Activated CD8-positive, alpha-beta T cell treated with anti-CD3 and anti-CD28 coated beads for 36 hours (primary cell): ENCODE measurements at regions not wholly inside any gene's neighbourhood (a gene's known extent, or its start where the extent isn't known, plus 50 kb on each side); places are given as distances from the start of the nearest gene placed in this dataset.

Source experiments
- ATAC-seq: fragments of 200-7000 bp; cut with Tn5 transposase; one replicate; pipeline ENCODE4 v1.10.0; 2021; ENCODE audit warnings: mild to moderate bottlenecking, moderate library complexity
- CTCF ChIA-PET: fragments of 350-600 bp; sonication (Branson Sonifier 250); formaldehyde crosslinking; loops from one replicate; lab custom pipeline; 2021; ENCODE audit warnings: antibody characterized with exemption; lab: Charles Lee
- POLR2A ChIA-PET: fragments of 350-600 bp; sonication (Branson Sonifier 250); formaldehyde crosslinking; loops from one replicate; lab custom pipeline; 2021; ENCODE audit warnings: antibody characterized with exemption; lab: Charles Lee
- DNase-seq: peaks from one replicate; pipeline ENCODE4 v3.0.0-alpha.2; 2020
- H3K27ac Mint-ChIP-seq: one replicate; pipeline ENCODE4 v1.8.0; 2021; ENCODE audit warnings: mild to moderate bottlenecking, mixed read lengths
- H3K27me3 Mint-ChIP-seq: one replicate; pipeline ENCODE4 v1.8.0; 2021; ENCODE audit warnings: mixed read lengths
- H3K36me3 Mint-ChIP-seq: one replicate; pipeline ENCODE4 v1.8.0; 2021; ENCODE audit warnings: low read depth, mixed read lengths
- H3K4me1 Mint-ChIP-seq: one replicate; pipeline ENCODE4 v1.8.0; 2021; ENCODE audit warnings: low read depth, mixed read lengths
- H3K4me3 Mint-ChIP-seq: one replicate; pipeline ENCODE4 v1.8.0; 2021; ENCODE audit warnings: mild to moderate bottlenecking, moderate library complexity, mixed read lengths
- H3K9me3 Mint-ChIP-seq: one replicate; pipeline ENCODE4 v1.8.0; 2021; ENCODE audit warnings: mixed read lengths
- CTCF ChIP-seq: fragments of 200-600 bp; IDR thresholded peaks from one replicate; pipeline ENCODE4 v1.8.0; 2022; ENCODE audit warnings: antibody characterized with exemption, mild to moderate bottlenecking
- intact Hi-C: fragments of 100-400 bp; cut with micrococcal nuclease; formaldehyde crosslinking; loops from one replicate; pipeline ENCODE4 v1.10.0; 2022

- ChIA-PET CTCF (no interaction called here), POLR2A (no interaction called here)
- Mint-ChIP-seq H3K9me3 (peaks cover 2% of the 10 kb centered on the region), H3K4me1 (no peaks in the 10 kb centered on the region), H3K36me3 (no peaks in the 10 kb centered on the region), H3K4me3 (no peak overlapping the region), H3K27me3 (no peaks in the 10 kb centered on the region), H3K27ac (no peak overlapping the region)
- intact Hi-C loops, result no loop called here
- no peak for TF ChIP-seq CTCF
- no peak for ATAC-seq
- DNase-seq, result no peak
These were observed 1812.1 kb upstream of the ADGRL3 start for GRCh38 chr4:59387759-59388758.

GRCh38 chr4:59393780-59394179 lies 1806.3 kb upstream of the ADGRL3 start:
- POLR2A ChIA-PET, result no interaction called here
- CTCF ChIA-PET, result no interaction called here
- Mint-ChIP-seq H3K4me3 (no peak overlapping the region), H3K9me3 (peaks cover 6% of the 10 kb centered on the region), H3K27ac (no peak overlapping the region), H3K36me3 (no peaks in the 10 kb centered on the region), H3K4me1 (no peaks in the 10 kb centered on the region), H3K27me3 (no peaks in the 10 kb centered on the region)
- no peak for DNase-seq
- no peak for ATAC-seq
- no peak for TF ChIP-seq CTCF
- intact Hi-C loops, result no loop called here

DNA sequence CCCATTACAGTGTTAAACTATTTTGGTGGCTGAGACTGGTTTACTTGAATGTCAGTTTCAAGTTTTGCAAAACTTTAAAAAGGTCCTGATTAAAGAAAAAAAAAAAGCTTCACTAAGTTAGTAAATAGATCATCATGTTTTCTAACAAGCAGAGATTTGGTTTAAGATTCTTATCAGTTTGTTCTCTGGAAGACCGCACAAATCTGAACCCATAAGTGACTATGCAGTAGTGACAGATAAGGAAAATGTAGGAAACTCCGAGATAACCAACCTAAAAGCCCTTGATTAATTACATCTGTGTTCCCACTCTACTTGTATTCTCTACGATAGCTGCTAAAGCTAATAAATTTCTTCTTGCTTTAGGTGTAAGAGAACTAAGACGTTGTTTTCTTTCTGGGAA lies 1799.8 kb upstream of the ADGRL3 start:
- H3K27ac Mint-ChIP-seq, result no peak overlapping the region
- CTCF ChIA-PET, result no interaction called here
- no peaks in the 10 kb centered on the region for H3K4me1 Mint-ChIP-seq
- H3K9me3 Mint-ChIP-seq, result peaks cover 2% of the 10 kb centered on the region
- H3K4me3 Mint-ChIP-seq, result no peak overlapping the region
- TF ChIP-seq CTCF, result no peak
- POLR2A ChIA-PET, result no interaction called here
- DNase-seq, result no peak
- no peaks in the 10 kb centered on the region for H3K27me3 Mint-ChIP-seq
- intact Hi-C loops, result no loop called here
- H3K36me3 Mint-ChIP-seq, result no peaks in the 10 kb centered on the region
- ATAC-seq, result no peak

- no peaks in the 10 kb centered on the region for H3K4me1 Mint-ChIP-seq
- no peak for DNase-seq
- no peak for ATAC-seq
- intact Hi-C loops, result no loop called here
- POLR2A ChIA-PET, result no interaction called here
- no peak overlapping the region for H3K4me3 Mint-ChIP-seq
- H3K27ac Mint-ChIP-seq, result no peak overlapping the region
- CTCF ChIA-PET, result no interaction called here
- H3K9me3 Mint-ChIP-seq, result peaks cover 8% of the 10 kb centered on the region
- no peak for TF ChIP-seq CTCF
- H3K27me3 Mint-ChIP-seq, result no peaks in the 10 kb centered on the region
- H3K36me3 Mint-ChIP-seq, result no peaks in the 10 kb centered on the region
These were observed 1790.5 kb upstream of the ADGRL3 start for GRCh38 chr4:59409647-59410046.

GRCh38 chr4:59412739-59413138 lies 1787.4 kb upstream of the ADGRL3 start:
- H3K27ac Mint-ChIP-seq, result no peak overlapping the region
- POLR2A ChIA-PET, result no interaction called here
- H3K27me3 Mint-ChIP-seq, result no peaks in the 10 kb centered on the region
- no peaks in the 10 kb centered on the region for H3K4me1 Mint-ChIP-seq
- intact Hi-C loops, result no loop called here
- ATAC-seq (no peak), DNase-seq (no peak)
- CTCF ChIA-PET, result no interaction called here
- H3K9me3 Mint-ChIP-seq, result peaks cover 12% of the 10 kb centered on the region
- H3K36me3 Mint-ChIP-seq, result no peaks in the 10 kb centered on the region
- H3K4me3 Mint-ChIP-seq, result no peak overlapping the region
- no peak for TF ChIP-seq CTCF
